Testis (tissue), 2 donors: ENCODE measurements at regions not wholly inside any gene's neighbourhood (a gene's known extent, or its start where the extent isn't known, plus 50 kb on each side); places are given as distances from the start of the nearest gene placed in this dataset.

Source experiments
- DNase-seq: peaks from one replicate; pipeline ENCODE4 v3.0.0-alpha.2; 2019
- H3K27ac ChIP-seq, 2 donors: fragments of 200-600 bp; sonication (generic); one replicate each; pipeline ENCODE4 v1.5.1; 2019
- H3K27me3 ChIP-seq: fragments of 200-600 bp; sonication (generic); one replicate; pipeline ENCODE4 v1.5.1; 2019
- H3K36me3 ChIP-seq: fragments of 200-600 bp; sonication (generic); one replicate; pipeline ENCODE4 v1.5.1; 2017; ENCODE audit warnings: low read depth; ENCODE audit errors: missing control alignments
- H3K4me1 ChIP-seq: fragments of 200-600 bp; sonication (generic); one replicate; pipeline ENCODE4 v1.5.1; 2019
- H3K4me3 ChIP-seq, 2 donors: fragments of 200-600 bp; sonication (generic); one replicate each; pipeline ENCODE4 v1.5.1; 2017 to 2019
- H3K9me3 ChIP-seq: fragments of 200-600 bp; sonication (generic); one replicate; pipeline ENCODE4 v1.5.1; 2017
- CTCF ChIP-seq, 3 experiments: fragments of 450-650 bp in 2 of 3; fragments of 200-600 bp in 1 of 3; sonication (generic) in 1 of 3; IDR thresholded peaks; one replicate each; pipeline ENCODE4 v1.5.1; 2016 to 2019; ENCODE audit warnings: antibody characterized with exemption in 3 of 3, mild to moderate bottlenecking in 2 of 3, moderate library complexity in 1 of 3
- POLR2A ChIP-seq: fragments of 450-650 bp; IDR thresholded peaks from one replicate; pipeline ENCODE4 v1.6.1; 2017; ENCODE audit warnings: antibody characterized with exemption, mild to moderate bottlenecking, moderate library complexity
- WGBS, 2 donors: methylation state at CpG; one replicate each; pipeline ENCODE4 v1.1.5; 2018; 5-methylcytosine and 5-hydroxymethylcytosine counted together
- intact Hi-C: fragments of 100-400 bp; cut with DNase I; formaldehyde crosslinking; loops from one replicate; pipeline ENCODE4 v1.15.1; 2023; ENCODE audit warnings: low total_unique reads

GRCh38 chr4:128560754-128561495 lies 248.6 kb upstream of the JADE1 start:
- TF ChIP-seq POLR2A (no peak), CTCF (IDR thresholded peaks at IDR 0.05) (no peak)
- Histone ChIP-seq H3K4me3 (no peak overlapping the region), H3K36me3 (no peaks in the 10 kb centered on the region), H3K27ac (no peak overlapping the region), H3K9me3 (no peaks in the 10 kb centered on the region), H3K27me3 (no peaks in the 10 kb centered on the region), H3K4me1 (no peaks in the 10 kb centered on the region)
- no peak for DNase-seq
- intact Hi-C loops: no loop called here
- WGBS, 2 donors: 64 to 67% methylated on average over 6 of the region's 6 CpGs

GRCh38 chr4:128558896-128559679 lies 250.4 kb upstream of the JADE1 start:
- WGBS, 2 donors: 77 to 83% methylated on average over 8 of the region's 8 CpGs
- Histone ChIP-seq H3K27me3 (no peaks in the 10 kb centered on the region), H3K9me3 (no peaks in the 10 kb centered on the region), H3K4me3 (no peak overlapping the region), H3K36me3 (no peaks in the 10 kb centered on the region), H3K4me1 (peaks cover under 1% of the 10 kb centered on the region), H3K27ac (no peak overlapping the region)
- no peak for DNase-seq
- TF ChIP-seq CTCF (IDR thresholded peaks at IDR 0.05): no peak
- no peak for TF ChIP-seq POLR2A
- intact Hi-C loops: no loop called here

GRCh38 chr4:128556756-128557155 lies 252.7 kb upstream of the JADE1 start:
- peaks cover 4% of the 10 kb centered on the region for H3K4me1 ChIP-seq
- intact Hi-C loops: no loop called here
- WGBS, 2 donors: 92 to 96% methylated on average over 3 of the region's 3 CpGs
- H3K36me3 ChIP-seq: no peaks in the 10 kb centered on the region
- DNase-seq: no peak
- no peaks in the 10 kb centered on the region for H3K9me3 ChIP-seq
- no peaks in the 10 kb centered on the region for H3K27me3 ChIP-seq
- H3K4me3 ChIP-seq: no peak overlapping the region
- TF ChIP-seq CTCF (IDR thresholded peaks at IDR 0.05) (no peak), POLR2A (no peak)
- H3K27ac ChIP-seq: no peak overlapping the region

- WGBS, 2 donors: 10 to 16% methylated on average over 5 of the region's 5 CpGs
- TF ChIP-seq POLR2A (no peak), CTCF (IDR thresholded peaks at IDR 0.05) (no peak)
- Histone ChIP-seq H3K9me3 (no peaks in the 10 kb centered on the region), H3K4me3 (peak overlapping the region; percentile 42 to 62), H3K27me3 (no peaks in the 10 kb centered on the region), H3K36me3 (no peaks in the 10 kb centered on the region), H3K27ac (peak overlapping the region; percentile 79 to 85), H3K4me1 (peaks cover 4% of the 10 kb centered on the region)
- DNase-seq: no peak
- intact Hi-C loops: no loop called here
Observed at GRCh38 chr4:128553686-128554515, 255.6 kb upstream of the JADE1 start.
